IMR-90 (cell line): ENCODE measurements at regions not wholly inside any gene's neighbourhood (a gene's known extent, or its start where the extent isn't known, plus 50 kb on each side); places are given as distances from the start of the nearest gene placed in this dataset.

Experiments used
- ATAC-seq: fragments of 200-7000 bp; cut with Tn5 transposase; 2 replicates; pipeline ENCODE4 v1.9.1; 2020; ENCODE audit warnings: low read depth, mild to moderate bottlenecking, moderate library complexity
- BruUV-seq: library from RNA; stranded (reverse); fragments of 400-500 nt; replicated peaks from 2 replicates; lab custom pipeline; 2021; lab: Mats Ljungman, UMichigan
- CTCF ChIA-PET: fragments of 300-600 bp; formaldehyde crosslinking; extraction: SDS; loops from one replicate; lab custom pipeline; 2021; ENCODE audit warnings: antibody characterized with exemption; lab: Yijun Ruan, JAX
- POLR2A ChIA-PET: fragments of 300-600 bp; sonication (Branson Sonifier 250); formaldehyde crosslinking; loops from one replicate; lab custom pipeline; 2022; ENCODE audit warnings: antibody characterized with exemption; ENCODE audit not compliant: unreplicated experiment; lab: Charles Lee
- DNase-seq: peaks from one replicate; pipeline ENCODE4 v3.0.0; 2013
- H2AFZ ChIP-seq: replicated peaks from 2 replicates; pipeline ENCODE3; 2013; ENCODE audit warnings: low read length, mild to moderate bottlenecking; ENCODE audit not compliant: poor library complexity
- H2AK5ac ChIP-seq: 2 replicates; pipeline ENCODE4 v1.6.1; 2013; ENCODE audit warnings: low read depth, low read length, inconsistent platforms
- H2AK9ac ChIP-seq: replicated peaks from 2 replicates; pipeline ENCODE3; 2013; ENCODE audit warnings: mild to moderate bottlenecking, low read depth, low read length, moderate library complexity; ENCODE audit not compliant: poor library complexity
- H2BK120ac ChIP-seq: 2 replicates; pipeline ENCODE4 v1.6.1; 2013; ENCODE audit warnings: low read depth, low read length, inconsistent platforms
- H2BK15ac ChIP-seq: 3 replicates; pipeline ENCODE4 v1.6.1; 2013; ENCODE audit warnings: low read depth, low read length, inconsistent platforms
- H2BK20ac ChIP-seq: 2 replicates; pipeline ENCODE4 v1.6.1; 2013; ENCODE audit warnings: low read depth, mild to moderate bottlenecking, inconsistent platforms, low read length, moderate library complexity
- H2BK5ac ChIP-seq: 2 replicates; pipeline ENCODE4 v1.6.1; 2013; ENCODE audit warnings: mild to moderate bottlenecking, low read depth, low read length, inconsistent platforms; ENCODE audit not compliant: poor library complexity, severe bottlenecking
- H3K14ac ChIP-seq: replicated peaks from 2 replicates; pipeline ENCODE4 v1.6.1; 2013; ENCODE audit warnings: low read depth, low read length, inconsistent platforms
- H3K18ac ChIP-seq: 2 replicates; pipeline ENCODE4 v1.6.1; 2013; ENCODE audit warnings: low read depth, low read length, control low read depth
- H3K23ac ChIP-seq: 2 replicates; pipeline ENCODE4 v1.6.1; 2013; ENCODE audit warnings: low read depth, low read length, inconsistent platforms
- H3K27ac ChIP-seq: 2 replicates; pipeline ENCODE4 v1.5.1; 2013; ENCODE audit warnings: mild to moderate bottlenecking, control low read depth, low read length; ENCODE audit not compliant: insufficient read depth
- H3K27me3 ChIP-seq: 2 replicates; pipeline ENCODE4 v1.6.1; 2013; ENCODE audit warnings: low read length; ENCODE audit not compliant: control insufficient read depth, insufficient read depth
- H3K36me3 ChIP-seq: 2 replicates; pipeline ENCODE4 v1.6.1; 2013; ENCODE audit warnings: low read length, mixed read lengths; ENCODE audit not compliant: control insufficient read depth, insufficient read depth
- H3K4ac ChIP-seq: 2 replicates; pipeline ENCODE4 v1.6.1; 2013; ENCODE audit warnings: low read depth, low read length, inconsistent platforms
- H3K4me1 ChIP-seq: 2 replicates; pipeline ENCODE4 v1.6.1; 2013; ENCODE audit warnings: low read length, mixed read lengths; ENCODE audit not compliant: control insufficient read depth, insufficient read depth
- H3K4me2 ChIP-seq: 2 replicates; pipeline ENCODE4 v1.6.1; 2013; ENCODE audit warnings: low read depth, mild to moderate bottlenecking, control low read depth, low read length, moderate library complexity
- H3K4me3 ChIP-seq: 2 replicates; pipeline ENCODE4 v1.5.1; 2013; ENCODE audit warnings: low read depth, mild to moderate bottlenecking, control low read depth, low read length, moderate library complexity; ENCODE audit not compliant: insufficient read depth
- H3K56ac ChIP-seq: 2 replicates; pipeline ENCODE4 v1.6.1; 2013; ENCODE audit warnings: low read length, inconsistent platforms; ENCODE audit not compliant: insufficient read depth; ENCODE audit errors: extremely low read depth
- H3K79me1 ChIP-seq, 2 experiments: 2 replicates each; pipeline ENCODE4 v1.6.1; 2013; ENCODE audit warnings: low read length in 2 of 2, inconsistent platforms in 1 of 2, low read depth in 1 of 2
- H3K9ac ChIP-seq: 2 replicates; pipeline ENCODE4 v1.6.1; 2013; ENCODE audit warnings: low read depth, low read length, control low read depth
- H3K9me1 ChIP-seq: 2 replicates; pipeline ENCODE4 v1.6.1; 2013; ENCODE audit warnings: low read length, inconsistent platforms; ENCODE audit not compliant: insufficient read depth
- H3K9me3 ChIP-seq: 2 replicates; pipeline ENCODE4 v1.6.1; 2013; ENCODE audit warnings: low read length; ENCODE audit not compliant: control insufficient read depth, insufficient read depth
- H4K20me1 ChIP-seq: 2 replicates; pipeline ENCODE4 v1.6.1; 2013; ENCODE audit warnings: low read length, inconsistent platforms; ENCODE audit not compliant: insufficient read depth
- H4K5ac ChIP-seq: 2 replicates; pipeline ENCODE4 v1.6.1; 2013; ENCODE audit warnings: mild to moderate bottlenecking, low read depth, low read length, control low read depth
- H4K8ac ChIP-seq, 2 experiments: 2 replicates each; pipeline ENCODE4 v1.6.1; 2013; ENCODE audit warnings: low read depth in 2 of 2, low read length in 2 of 2, control low read depth in 1 of 2, inconsistent platforms in 1 of 2
- H4K91ac ChIP-seq: 2 replicates; pipeline ENCODE4 v1.6.1; 2013; ENCODE audit warnings: low read depth, low read length, inconsistent platforms; ENCODE audit not compliant: insufficient read depth
- BHLHE40 ChIP-seq: fragments of 150-350 bp; IDR thresholded peaks from 2 replicates; pipeline ENCODE4 v1.6.1; 2016; ENCODE audit warnings: mild to moderate bottlenecking, low read depth, low read length
- CEBPB ChIP-seq: IDR thresholded peaks from 2 replicates; pipeline ENCODE4 v1.6.1; 2012; ENCODE audit warnings: low read depth, low read length, improper control_type of control experiment
- CHD1 ChIP-seq: IDR thresholded peaks from 2 replicates; pipeline ENCODE4 v1.6.1; 2012; ENCODE audit warnings: low read depth, low read length, improper control_type of control experiment
- FOS ChIP-seq: fragments of 150-350 bp; IDR thresholded peaks from 2 replicates; pipeline ENCODE4 v1.6.1; 2016; ENCODE audit warnings: low read depth, low read length
- MAFK ChIP-seq: IDR thresholded peaks from 2 replicates; pipeline ENCODE4 v1.6.1; 2012; ENCODE audit warnings: low read depth, low read length, improper control_type of control experiment
- MAZ ChIP-seq: IDR thresholded peaks from 2 replicates; pipeline ENCODE4 v1.6.1; 2012; ENCODE audit warnings: low read depth, mild to moderate bottlenecking, low read length, improper control_type of control experiment, moderate library complexity, borderline replicate concordance
- NFE2L2 ChIP-seq: fragments of 150-350 bp; IDR thresholded peaks from 2 replicates; pipeline ENCODE4 v1.6.1; 2016; ENCODE audit warnings: low read depth, mild to moderate bottlenecking, low read length
- RAD21 ChIP-seq: IDR thresholded peaks from 2 replicates; pipeline ENCODE4 v1.6.1; 2012; ENCODE audit warnings: low read length, improper control_type of control experiment
- RCOR1 ChIP-seq: IDR thresholded peaks from 2 replicates; pipeline ENCODE4 v1.6.1; 2012; ENCODE audit warnings: mild to moderate bottlenecking, low read length, improper control_type of control experiment; ENCODE audit not compliant: insufficient replicate concordance
- RFX5 ChIP-seq: IDR thresholded peaks from 2 replicates; pipeline ENCODE4 v1.8.0; 2012; ENCODE audit warnings: low read depth, mild to moderate bottlenecking, low read length, moderate library complexity
- SMC3 ChIP-seq: fragments of 150-350 bp; IDR thresholded peaks from 2 replicates; pipeline ENCODE4 v1.6.1; 2016; ENCODE audit warnings: low read depth, mild to moderate bottlenecking, antibody characterized with exemption, low read length, moderate library complexity
- WGBS, 2 experiments: methylation state at CpG; one replicate each; pipeline versions ENCODE4 v1.1.5 to v1.1.7; 2013; ENCODE audit warnings: missing lambda C conversion rate in 2 of 2; ENCODE audit not compliant: insufficient read length in 1 of 2; ENCODE audit errors: extremely low coverage in 2 of 2; 5-methylcytosine and 5-hydroxymethylcytosine counted together
- dilution Hi-C: fragments of 300-500 bp; cut with HindIII; formaldehyde crosslinking; loops from one replicate; pipeline ENCODE4 v1.14.3; 2018; ENCODE audit warnings: low sequenced_read_pairs; ENCODE audit not compliant: unreplicated experiment
- in situ Hi-C: fragments of 300-500 bp; cut with MboI; formaldehyde crosslinking; loops from 3 replicates; pipeline ENCODE4 v1.14.3; 2019; ENCODE audit warnings: low sequenced_read_pairs, inconsistent platforms, mixed read lengths
- intact Hi-C: fragments of 100-400 bp; cut with micrococcal nuclease; formaldehyde crosslinking; loops from 2 replicates; pipeline ENCODE4 v1.10.0; 2022
- TF ChIP-seq, protein P1 (sequence below): conservative IDR thresholded peaks from 2 replicates; pipeline ENCODE4 v1.5.1; 2012; ENCODE audit warnings: mild to moderate bottlenecking, low read depth, low read length, improper control_type of control experiment
- TF ChIP-seq, protein P2 (sequence below): fragments of 150-350 bp; IDR thresholded peaks from 2 replicates; pipeline ENCODE4 v1.6.1; 2017; ENCODE audit warnings: mild to moderate bottlenecking, antibody characterized with exemption, low read length, low read depth
- TF ChIP-seq, protein P3 (sequence below): fragments of 150-350 bp; IDR thresholded peaks from 2 replicates; pipeline ENCODE4 v1.6.1; 2016; ENCODE audit warnings: low read depth, mild to moderate bottlenecking, low read length, moderate library complexity, borderline replicate concordance

DNA sequence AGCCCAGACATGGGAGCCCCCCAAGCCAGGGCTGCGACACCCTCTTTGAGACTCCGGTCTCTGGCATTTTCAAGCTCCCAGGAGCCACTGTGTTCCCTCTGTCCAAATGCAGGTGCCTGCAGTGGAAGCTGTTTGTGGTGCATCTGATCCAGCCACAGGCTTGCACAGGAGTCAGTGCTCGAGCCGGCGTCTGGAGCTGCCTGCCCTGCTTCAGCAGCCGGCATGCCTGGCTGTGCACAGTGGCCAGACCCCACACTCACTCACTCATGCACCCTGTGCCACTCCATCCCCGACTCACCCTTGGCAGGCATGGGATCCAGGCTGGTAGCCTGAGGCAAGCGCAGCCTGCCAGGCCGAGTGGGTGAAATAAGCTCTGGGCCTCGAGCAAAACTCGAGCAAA lies 555.0 kb upstream of the CCDC54 start:
- no peaks in the 10 kb centered on the region for H3K9me3 ChIP-seq
- 100% methylated on average over 1 of the region's 11 CpGs; no CpG with 5 or more reads in 1 of the 2 experiments for WGBS, 2 experiments

More for the DNA sequence above, 555.0 kb upstream of the CCDC54 start:
- Histone ChIP-seq H3K27ac (no peak overlapping the region), H2AK5ac (no peak overlapping the region), H2BK5ac (no peak overlapping the region), H2AK9ac (no peak overlapping the region), H4K8ac (no peak overlapping the region), H3K56ac (no peak overlapping the region), H3K9me1 (no peaks in the 10 kb centered on the region), H4K20me1 (no peaks in the 10 kb centered on the region), H2BK15ac (no peak overlapping the region), H3K14ac (no peak overlapping the region; the same call in 1 of the 2 replicates), H3K27me3 (no peaks in the 10 kb centered on the region), H2BK20ac (no peak overlapping the region), H3K4ac (no peak overlapping the region), H3K9ac (no peak overlapping the region), H2AFZ (no peak overlapping the region), H4K5ac (no peak overlapping the region), H3K23ac (no peak overlapping the region), H4K91ac (no peak overlapping the region), H3K36me3 (no peaks in the 10 kb centered on the region), H3K4me1 (peaks cover 4% of the 10 kb centered on the region; the same call in 1 of the 2 replicates), H2BK120ac (no peak overlapping the region), H3K18ac (no peak overlapping the region), H3K79me1 (no peaks in the 10 kb centered on the region), H3K4me3 (no peak overlapping the region), H3K4me2 (no peak overlapping the region)
- TF ChIP-seq, protein P1, sequence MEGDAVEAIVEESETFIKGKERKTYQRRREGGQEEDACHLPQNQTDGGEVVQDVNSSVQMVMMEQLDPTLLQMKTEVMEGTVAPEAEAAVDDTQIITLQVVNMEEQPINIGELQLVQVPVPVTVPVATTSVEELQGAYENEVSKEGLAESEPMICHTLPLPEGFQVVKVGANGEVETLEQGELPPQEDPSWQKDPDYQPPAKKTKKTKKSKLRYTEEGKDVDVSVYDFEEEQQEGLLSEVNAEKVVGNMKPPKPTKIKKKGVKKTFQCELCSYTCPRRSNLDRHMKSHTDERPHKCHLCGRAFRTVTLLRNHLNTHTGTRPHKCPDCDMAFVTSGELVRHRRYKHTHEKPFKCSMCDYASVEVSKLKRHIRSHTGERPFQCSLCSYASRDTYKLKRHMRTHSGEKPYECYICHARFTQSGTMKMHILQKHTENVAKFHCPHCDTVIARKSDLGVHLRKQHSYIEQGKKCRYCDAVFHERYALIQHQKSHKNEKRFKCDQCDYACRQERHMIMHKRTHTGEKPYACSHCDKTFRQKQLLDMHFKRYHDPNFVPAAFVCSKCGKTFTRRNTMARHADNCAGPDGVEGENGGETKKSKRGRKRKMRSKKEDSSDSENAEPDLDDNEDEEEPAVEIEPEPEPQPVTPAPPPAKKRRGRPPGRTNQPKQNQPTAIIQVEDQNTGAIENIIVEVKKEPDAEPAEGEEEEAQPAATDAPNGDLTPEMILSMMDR = no peak
- TF ChIP-seq MAZ (no peak), CHD1 (no peak), FOS (no peak), CEBPB (no peak), SMC3 (no peak), RCOR1 (no peak), RFX5 (no peak), MAFK (no peak), NFE2L2 (no peak), BHLHE40 (no peak), RAD21 (no peak)
- TF ChIP-seq, protein P2, sequence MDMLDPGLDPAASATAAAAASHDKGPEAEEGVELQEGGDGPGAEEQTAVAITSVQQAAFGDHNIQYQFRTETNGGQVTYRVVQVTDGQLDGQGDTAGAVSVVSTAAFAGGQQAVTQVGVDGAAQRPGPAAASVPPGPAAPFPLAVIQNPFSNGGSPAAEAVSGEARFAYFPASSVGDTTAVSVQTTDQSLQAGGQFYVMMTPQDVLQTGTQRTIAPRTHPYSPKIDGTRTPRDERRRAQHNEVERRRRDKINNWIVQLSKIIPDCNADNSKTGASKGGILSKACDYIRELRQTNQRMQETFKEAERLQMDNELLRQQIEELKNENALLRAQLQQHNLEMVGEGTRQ = no peak
- TF ChIP-seq, protein P3, sequence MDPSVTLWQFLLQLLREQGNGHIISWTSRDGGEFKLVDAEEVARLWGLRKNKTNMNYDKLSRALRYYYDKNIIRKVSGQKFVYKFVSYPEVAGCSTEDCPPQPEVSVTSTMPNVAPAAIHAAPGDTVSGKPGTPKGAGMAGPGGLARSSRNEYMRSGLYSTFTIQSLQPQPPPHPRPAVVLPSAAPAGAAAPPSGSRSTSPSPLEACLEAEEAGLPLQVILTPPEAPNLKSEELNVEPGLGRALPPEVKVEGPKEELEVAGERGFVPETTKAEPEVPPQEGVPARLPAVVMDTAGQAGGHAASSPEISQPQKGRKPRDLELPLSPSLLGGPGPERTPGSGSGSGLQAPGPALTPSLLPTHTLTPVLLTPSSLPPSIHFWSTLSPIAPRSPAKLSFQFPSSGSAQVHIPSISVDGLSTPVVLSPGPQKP = no peak
- dilution Hi-C loops = no loop called here
- ATAC-seq (no peak), DNase-seq (no peak)
- CTCF ChIA-PET = no interaction called here
- intact Hi-C loops = no loop called here
- no TSS peak for BruUV-seq
- in situ Hi-C loops = no loop called here
- POLR2A ChIA-PET = no interaction called here
